AG10803 (cell line): ENCODE measurements at regions not wholly inside any gene's neighbourhood (a gene's known extent, or its start where the extent isn't known, plus 50 kb on each side); places are given as distances from the start of the nearest gene placed in this dataset.

ENCODE experiments used
- DNase-seq: peaks from one replicate; pipeline ENCODE4 v3.0.0; 2010; ENCODE audit warnings: low read depth
- H3K4me3 ChIP-seq: 2 replicates; pipeline ENCODE4 v1.5.1; 2011; ENCODE audit warnings: mild to moderate bottlenecking, low read length, control low read depth
- TF ChIP-seq, protein P1 (sequence below): conservative IDR thresholded peaks from 2 replicates; pipeline ENCODE4 v1.5.1; 2011; ENCODE audit warnings: mild to moderate bottlenecking, low read length, control low read depth, inconsistent platforms

GRCh38 chr10:131843881-131844284, 56.9 kb upstream of the PPP2R2D start:
- no peak overlapping the region for H3K4me3 ChIP-seq
- TF ChIP-seq, protein P1, sequence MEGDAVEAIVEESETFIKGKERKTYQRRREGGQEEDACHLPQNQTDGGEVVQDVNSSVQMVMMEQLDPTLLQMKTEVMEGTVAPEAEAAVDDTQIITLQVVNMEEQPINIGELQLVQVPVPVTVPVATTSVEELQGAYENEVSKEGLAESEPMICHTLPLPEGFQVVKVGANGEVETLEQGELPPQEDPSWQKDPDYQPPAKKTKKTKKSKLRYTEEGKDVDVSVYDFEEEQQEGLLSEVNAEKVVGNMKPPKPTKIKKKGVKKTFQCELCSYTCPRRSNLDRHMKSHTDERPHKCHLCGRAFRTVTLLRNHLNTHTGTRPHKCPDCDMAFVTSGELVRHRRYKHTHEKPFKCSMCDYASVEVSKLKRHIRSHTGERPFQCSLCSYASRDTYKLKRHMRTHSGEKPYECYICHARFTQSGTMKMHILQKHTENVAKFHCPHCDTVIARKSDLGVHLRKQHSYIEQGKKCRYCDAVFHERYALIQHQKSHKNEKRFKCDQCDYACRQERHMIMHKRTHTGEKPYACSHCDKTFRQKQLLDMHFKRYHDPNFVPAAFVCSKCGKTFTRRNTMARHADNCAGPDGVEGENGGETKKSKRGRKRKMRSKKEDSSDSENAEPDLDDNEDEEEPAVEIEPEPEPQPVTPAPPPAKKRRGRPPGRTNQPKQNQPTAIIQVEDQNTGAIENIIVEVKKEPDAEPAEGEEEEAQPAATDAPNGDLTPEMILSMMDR: no peak
- DNase-seq: no peak

- H3K4me3 ChIP-seq: no peak overlapping the region
- TF ChIP-seq, protein P1: no peak
- DNase-seq: no peak
Observed at GRCh38 chr10:131844529-131845084, 56.2 kb upstream of the PPP2R2D start.

DNA sequence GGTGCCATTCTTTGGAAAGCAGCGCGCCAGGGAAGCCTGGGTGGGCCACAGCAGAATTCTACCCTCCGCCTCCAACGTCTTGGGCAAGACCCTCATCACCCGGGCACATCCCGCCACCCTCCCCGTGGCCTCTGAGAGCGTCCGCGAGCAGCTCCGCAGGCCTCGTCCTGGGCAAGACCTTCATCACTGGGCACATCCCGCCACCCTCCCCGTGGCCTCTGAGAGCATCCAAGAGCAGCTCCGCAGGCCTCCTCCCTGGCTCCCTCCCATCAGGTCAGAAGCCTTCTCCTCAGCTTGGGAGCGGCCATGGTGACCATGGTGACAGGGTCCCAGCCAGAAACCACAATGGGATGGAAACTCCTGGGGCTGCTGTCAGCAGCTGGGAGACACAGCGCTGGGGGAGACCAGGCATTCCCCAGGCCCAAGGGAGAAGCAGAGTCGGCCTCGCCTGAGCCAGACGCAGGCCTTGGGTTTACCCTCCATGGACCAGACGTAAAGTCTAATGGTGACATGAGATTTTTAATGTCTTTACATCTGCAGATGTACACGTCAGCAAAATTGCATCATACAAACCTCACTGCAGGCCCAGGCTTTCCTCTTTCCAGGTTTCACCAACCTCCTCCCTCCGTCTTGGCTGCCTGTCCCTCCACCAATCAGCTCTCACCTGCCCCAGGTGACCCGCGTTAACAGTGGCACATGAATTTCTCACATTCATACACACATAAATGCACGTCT, 55.1 kb upstream of the PPP2R2D start:
- DNase-seq: no peak
- H3K4me3 ChIP-seq: no peak overlapping the region
- TF ChIP-seq, protein P1: no peak

GRCh38 chr10:131846240-131847101, 54.3 kb upstream of the PPP2R2D start:
- TF ChIP-seq, protein P1: no peak
- no peak overlapping the region for H3K4me3 ChIP-seq
- no peak for DNase-seq

DNA sequence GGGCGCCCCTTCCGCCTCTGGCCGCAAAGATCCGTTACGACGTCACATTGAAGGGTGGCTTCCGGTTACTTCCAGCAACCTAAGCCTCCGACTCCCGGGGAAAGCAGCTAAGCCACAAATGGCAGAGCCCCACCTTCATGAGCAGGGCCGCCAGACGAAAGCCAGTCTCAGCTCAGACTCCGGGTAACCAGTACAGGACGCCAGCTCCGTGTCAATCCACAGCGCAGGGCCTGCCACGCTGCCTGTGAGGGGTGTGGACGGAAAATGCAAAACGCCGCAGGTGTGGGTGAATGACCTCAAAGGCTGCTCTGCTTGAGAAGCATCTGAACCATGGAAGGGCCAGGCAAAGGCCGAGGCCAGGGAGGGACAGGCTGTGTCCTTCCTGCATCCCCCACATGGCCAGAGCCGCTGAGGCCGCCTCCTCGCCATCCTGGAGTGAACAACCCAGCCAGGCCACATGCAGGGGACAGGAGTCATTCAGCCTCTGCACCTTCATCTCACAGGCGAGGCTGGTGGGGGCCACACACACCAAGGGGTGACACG, 53.5 kb upstream of the PPP2R2D start:
- no peak for DNase-seq
- TF ChIP-seq, protein P1: no peak

GRCh38 chr10:131848296-131848695, 52.5 kb upstream of the PPP2R2D start:
- TF ChIP-seq, protein P1: no peak
- H3K4me3 ChIP-seq: no peak overlapping the region
- DNase-seq: no peak

More for the DNA sequence above, 53.5 kb upstream of the PPP2R2D start:
- no peak overlapping the region for H3K4me3 ChIP-seq
